SIG-M5 treated with dmso at 0.1 percent for 504 hours (cell line): ENCODE measurements at regions not wholly inside any gene's neighbourhood (a gene's known extent, or its start where the extent isn't known, plus 50 kb on each side); places are given as distances from the start of the nearest gene placed in this dataset.
"Not testable (repeated sequence)": the region's sequence is repeated elsewhere in the genome, so short reads cannot be mapped to it uniquely, and the experiment has no call there.

Experiments
- DNase-seq: peaks from one replicate; lab custom pipeline; 2025; ENCODE audit not compliant: unreplicated experiment; lab: John Stamatoyannopoulos, UW

DNA sequence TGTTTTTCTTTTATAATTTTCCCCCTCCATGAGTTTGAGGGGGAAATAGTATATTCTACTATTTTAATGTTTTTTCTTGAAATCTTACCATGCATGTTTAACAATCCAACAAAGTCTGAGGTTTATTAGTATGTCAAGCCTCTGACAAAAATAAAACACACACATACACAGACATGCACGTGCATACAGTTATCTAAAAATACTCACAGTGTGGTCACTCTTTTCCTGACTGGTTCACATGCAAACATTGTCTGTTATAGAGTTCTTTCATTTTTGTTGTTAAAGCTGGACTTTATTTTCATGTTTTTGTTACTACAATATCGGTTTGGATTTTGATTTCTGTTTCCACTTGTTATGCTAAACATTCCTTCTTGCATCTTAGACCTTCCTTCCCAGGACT lies 236.6 kb downstream of the MFSD1 start:
- no peak for DNase-seq

DNA sequence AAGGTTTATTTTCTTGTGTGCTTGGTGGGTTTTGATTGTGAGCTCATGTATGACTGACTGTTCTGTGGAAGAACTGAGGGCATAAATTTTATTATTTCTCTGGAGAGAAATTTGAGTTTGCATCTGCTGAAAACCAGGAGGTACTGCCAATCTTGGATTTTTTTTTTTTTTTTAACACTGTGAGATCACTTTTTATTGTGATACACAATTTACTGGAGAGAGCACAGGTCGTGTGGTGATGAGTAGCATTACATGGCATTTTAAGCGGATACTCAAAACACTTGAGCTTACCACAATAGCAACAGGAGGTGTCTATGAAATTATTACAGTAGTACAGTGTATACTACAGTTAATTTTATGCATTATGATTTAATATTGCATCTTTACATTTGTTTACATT lies 237.4 kb downstream of the MFSD1 start:
- DNase-seq: no peak

DNA sequence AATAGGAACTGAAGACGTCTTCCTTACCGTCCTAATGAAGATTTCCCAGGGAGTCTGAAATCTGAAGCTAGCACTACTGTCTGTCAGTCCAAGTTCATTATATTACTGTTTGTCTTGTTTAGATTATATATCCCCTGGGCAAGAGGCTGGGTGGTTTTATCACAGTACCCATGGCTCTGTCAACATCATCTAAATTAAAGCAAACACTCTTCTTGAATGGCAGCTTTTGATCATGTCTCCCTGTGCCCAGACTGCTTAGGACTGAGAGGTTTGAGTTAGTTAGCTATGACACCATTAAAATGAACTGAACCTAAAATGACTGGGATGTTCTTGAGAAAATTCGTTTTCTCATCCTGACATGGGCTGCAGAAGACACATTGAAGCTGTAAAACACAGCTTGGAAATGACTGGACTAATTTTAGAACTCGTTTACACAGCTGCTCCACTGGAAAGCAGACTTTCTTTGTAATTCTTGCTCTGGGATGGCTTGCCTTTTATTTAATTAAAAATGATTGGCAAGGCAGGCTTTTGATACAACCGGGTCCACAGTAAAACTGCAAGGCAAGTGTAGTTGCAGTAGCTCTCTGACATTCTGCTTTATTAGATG lies 243.5 kb downstream of the MFSD1 start:
- no peak for DNase-seq

DNA sequence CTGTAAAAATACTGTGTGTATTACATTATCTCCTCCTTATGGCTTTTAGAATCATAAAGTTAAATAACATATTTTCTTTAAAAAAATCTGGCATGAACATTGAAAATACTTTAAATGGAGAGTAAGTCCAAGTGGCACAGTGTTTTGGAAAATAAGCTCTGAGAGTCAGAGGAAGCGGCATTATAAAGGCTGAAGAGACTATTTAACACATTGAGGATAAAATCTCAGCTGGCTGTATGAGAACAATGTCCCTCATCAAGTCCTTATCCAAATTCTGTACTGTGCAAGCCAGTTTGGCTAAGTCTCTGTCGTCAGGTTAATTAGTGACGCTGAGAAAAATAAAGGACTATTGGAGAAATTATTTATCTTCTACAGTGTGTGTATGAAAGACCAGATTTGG lies 245.5 kb downstream of the MFSD1 start:
- DNase-seq: no peak

DNA sequence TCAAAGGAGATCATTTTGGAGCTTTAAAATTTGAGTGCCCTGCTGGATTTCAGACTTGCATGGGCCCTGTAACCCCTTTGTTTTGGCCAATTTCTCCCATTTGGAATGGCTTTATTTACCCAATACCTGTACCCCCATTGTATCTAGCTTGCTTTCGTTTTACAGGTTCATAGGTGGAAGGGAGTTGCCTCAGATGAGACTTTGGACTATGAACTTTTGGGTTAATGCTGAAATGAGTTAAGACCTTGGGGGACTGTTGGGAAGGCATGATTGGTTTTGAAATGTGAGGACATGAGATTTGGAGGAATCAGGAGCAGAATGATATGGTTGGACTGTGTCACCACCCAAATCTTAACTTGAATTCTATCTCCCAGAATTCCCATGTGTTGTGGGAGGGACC lies 250.6 kb downstream of the MFSD1 start:
- DNase-seq: not testable (repeated sequence)

DNA sequence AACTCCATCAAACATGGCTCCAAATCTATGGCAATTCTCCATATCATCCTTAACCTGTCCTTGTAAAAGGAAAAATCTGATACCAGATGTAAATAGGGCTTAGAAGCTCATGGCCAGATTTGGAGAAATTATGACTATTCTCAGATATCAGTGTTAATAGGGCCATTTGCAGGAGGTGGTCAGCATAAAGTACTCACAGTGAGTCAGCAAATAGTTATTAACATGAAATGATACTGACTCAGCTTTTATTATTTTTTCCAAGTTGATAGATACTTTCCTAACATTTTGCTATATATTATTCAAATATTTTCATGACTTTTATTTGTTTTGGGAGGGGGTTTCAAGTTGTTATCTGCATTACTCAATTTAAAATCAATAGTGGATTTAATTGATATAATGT lies 255.8 kb downstream of the MFSD1 start:
- no peak for DNase-seq

DNA sequence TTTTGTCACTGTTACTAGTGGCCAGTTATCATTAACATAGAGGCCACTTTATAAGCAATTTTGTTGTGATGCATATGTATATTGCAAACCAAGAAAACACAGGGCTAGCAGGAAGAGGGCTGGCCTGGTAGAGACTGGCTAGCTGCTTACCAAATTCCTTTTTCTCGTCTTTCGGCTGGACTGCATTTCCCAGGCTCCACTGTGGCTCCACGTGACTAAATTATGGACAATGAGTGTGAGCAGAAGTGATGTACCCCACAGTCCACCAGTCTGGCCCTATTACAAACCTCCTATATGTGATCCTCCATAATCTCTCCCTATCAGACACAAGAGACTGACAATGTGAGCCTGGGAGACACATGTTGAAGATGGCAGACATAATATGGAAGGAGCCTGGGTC lies 257.0 kb downstream of the MFSD1 start:
- no peak for DNase-seq

DNA sequence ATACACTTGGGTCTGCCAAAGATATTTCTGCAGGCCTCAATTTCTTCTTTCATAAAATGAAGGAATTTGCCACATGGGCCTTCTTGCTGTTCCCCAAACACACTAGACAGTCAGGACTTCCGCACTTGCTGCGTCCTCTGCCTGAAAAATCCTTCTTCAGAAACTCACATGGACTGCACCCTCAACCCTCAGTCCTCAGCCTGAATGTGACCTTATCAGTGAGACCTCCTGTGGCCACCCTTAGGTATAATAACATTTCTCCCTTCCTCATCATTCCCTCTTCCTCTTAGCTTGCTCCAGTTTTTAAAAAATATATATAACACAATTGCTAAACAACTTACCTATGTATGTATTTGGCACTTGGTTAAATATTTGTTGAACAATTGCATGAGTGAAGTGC lies 257.5 kb downstream of the MFSD1 start:
- no peak for DNase-seq

DNA sequence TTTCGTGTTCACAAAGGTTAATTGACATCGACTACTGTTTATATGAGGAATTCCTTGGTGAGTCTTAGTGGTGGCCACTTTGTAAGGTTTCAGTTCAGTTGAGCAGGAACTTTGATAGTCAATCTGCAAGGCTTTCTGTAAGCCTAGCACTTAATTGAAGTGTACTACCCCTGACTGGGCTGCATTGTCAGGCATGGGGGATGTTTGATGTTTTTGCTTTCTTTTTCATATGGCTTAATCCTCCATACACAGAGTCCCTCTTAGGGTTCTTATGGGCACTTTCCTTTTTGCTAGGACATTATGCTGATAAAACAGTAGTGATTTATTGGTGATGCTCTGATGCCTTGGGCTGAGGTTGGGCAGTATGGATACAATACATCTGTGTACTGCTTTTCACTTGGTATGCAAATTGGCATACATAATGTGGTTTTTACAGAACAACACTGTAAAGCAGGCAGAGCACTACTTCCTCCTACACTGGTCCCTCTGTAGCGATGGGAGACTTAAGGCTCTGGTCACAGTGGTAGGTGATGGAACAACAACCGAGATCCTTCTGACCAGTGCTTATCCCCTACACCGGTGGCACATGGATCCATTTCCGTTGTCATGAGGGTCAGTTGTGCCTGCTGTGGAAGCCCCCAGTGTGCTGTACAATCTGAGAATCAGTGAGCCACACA lies 261.0 kb downstream of the MFSD1 start:
- no peak for DNase-seq

DNA sequence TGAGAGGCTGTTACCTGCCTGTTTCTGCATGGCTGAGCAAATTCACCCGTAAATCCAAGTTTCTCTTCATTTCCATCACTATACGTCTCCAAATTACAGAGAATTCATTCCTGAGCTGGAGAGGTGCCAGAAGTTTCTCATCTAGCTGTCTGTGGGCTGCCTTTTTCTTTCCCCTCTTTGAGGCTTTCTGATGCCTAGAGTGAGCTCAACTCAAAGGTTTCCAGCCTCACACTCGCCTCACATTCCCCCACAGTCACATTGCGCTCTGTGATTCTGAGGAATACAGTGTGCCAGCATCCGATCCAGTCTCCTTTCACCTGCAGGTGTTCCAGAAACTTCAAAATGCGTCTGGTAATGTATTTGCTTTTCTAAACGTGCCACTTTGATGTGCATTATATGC lies 267.2 kb downstream of the MFSD1 start, which contains the start of gene IQCJ:
Gene IQCJ (plus strand): TSS at position 229 of the 400 bp plus-strand sequence.
- no peak for DNase-seq

DNA sequence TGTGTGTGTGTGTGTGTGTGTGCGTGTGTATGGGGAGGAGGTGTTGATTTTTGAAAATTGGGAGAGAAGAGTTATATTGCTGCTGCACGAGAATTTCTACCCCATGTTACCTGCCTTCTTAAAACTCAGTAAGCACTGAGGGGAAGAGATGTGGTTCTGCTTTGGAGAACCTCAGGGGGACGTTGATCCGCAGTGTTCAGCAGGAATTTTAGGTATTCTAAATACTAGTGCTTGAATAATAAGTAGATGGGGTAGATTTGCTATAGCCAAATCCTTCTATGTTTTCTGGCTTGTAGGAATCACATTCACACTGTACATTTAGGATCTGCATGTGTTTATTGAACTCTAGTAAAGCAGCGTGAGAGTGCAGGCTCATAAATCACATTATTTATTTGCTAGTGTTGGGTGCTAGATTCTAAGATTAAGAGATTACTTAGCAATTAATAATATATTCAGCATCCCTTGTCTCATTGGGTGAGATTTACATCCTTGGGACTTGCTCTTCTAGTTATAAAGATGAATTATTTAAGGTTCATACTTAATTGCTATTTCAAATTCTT lies 268.1 kb downstream of the MFSD1 start:
- no peak for DNase-seq

DNA sequence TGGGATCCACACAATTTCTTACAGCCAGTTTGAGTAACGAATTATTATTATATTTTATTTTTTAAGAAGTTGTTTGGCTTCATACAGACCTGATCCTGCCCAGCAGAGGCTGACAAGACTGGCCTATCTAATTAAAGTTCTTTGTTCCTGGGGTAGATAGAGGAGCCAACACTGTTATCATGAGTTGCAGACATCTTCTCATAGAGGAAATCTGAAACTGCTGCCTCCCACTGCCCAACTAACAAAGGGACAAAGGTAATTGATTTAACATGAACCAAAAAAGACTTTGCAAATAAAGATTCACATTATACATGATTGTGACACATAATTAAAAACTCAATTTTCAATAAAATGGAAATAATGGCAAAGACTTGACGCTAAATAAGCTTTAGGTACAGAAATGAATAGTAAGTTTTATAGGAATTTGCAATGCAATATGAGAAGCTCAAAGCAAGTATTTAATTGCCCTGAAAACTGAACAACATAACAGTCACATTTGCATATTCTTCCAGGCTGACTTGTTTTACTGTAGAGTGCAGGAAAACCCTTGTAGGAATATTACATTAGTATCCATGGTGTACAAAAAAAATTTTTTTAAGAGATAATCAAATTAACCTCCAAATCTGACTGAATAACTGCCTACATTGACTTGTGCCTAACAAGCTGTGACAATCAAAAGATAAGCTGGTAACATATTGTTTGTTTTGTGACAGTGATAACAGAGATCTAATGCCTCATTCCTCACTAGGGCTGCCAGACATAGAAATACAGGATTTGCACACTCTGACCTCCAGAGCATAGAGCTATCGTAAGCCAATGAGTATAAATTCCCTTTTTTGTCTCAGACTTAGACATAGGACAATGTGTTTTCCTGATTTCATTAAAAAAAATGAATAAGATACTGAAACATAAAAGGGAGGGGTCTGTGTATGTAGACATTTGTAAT lies 273.2 kb downstream of the MFSD1 start:
- DNase-seq: no peak

DNA sequence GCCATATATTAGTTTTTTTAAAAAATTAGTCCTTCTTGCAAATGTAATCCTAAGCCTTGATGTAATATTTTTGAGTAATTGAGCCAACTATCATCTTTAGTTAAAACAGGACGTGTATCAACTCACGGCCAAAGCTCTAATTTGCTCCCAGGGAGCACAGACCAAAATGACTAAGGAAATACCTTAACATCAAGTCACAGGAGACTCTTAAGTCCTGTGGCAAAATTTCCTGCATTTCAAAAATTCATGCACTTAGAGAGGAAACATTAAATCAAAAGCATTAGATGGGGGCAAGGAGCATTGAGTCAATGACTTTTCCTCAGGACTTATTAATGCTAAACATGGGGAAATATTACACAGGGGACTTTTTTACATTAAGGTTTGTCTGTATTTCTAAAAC lies 276.0 kb downstream of the MFSD1 start:
- DNase-seq: no peak

DNA sequence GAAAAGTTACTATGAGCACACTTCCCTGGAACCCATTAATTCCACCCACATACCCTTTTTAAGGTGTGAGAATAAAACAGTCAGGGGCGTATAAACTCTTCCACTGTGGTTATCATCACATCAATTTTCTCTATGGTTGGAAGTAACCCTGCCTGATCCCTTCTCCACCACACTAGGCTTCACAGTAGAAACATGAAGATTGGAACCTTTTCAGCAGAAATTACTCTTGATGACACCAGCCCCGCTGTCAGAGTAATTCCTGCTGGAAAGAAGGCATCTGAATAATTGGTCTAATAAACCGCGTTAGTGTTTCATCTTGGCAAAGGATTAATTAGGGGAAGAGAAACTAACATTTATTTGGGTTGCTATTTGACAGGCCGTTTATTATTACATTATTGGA lies 278.4 kb downstream of the MFSD1 start:
- no peak for DNase-seq

DNA sequence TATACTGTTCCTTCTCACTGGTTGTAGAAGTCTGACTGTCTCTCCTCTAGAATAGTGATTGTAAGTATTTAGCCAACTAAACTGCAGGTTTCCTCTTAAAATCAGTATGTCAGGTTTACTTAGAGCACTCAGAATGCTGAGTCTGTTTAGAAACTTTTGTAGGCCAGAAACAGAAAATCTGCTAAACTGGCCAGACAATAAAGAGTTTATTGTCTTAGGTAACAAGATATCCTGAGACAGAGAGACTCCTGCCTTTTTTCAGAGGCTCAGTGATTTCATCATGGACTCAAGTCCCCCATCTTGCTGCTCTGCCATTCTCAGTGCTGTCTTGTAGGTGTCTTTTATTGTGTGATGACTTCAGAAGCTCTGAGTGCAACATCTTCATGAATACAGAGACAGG lies 279.0 kb downstream of the MFSD1 start:
- no peak for DNase-seq

DNA sequence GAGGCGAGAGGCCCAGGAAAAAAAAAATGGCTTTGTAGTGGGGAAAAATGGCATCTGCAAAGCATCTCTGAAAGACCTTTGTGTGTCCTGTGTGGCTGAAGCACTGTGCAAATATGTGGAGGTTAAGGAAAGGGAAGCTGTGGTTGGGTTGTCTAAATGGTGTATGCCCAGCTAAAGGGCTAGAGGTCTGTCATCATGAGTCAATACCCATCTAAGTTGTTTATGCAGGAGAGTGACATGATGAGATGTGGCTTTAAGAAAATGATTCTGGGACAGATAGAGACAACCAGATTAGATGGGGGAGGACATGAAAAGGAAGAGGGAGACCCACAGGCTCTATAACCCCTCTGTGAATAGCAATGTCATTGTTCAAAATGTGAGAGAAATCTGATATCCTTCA lies 280.7 kb downstream of the MFSD1 start:
- no peak for DNase-seq

DNA sequence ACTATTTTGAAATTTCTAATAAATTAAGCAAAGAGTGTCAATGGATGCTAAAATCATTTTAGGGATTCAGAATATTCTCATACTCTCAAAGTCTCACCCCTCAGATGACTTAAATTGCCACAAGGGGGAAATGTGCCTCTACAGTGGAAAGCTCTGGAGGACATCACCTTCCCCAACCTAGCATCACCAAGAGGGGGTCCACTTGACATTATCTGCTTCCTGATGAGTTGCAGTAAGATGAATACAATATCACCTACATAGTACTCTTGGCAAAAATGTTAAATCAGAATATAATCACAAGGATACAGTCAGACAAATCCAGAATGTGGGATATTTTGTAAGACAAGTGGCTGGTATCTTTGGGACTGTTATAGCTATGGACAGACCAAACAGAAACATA lies 290.1 kb downstream of the MFSD1 start:
- DNase-seq: no peak

DNA sequence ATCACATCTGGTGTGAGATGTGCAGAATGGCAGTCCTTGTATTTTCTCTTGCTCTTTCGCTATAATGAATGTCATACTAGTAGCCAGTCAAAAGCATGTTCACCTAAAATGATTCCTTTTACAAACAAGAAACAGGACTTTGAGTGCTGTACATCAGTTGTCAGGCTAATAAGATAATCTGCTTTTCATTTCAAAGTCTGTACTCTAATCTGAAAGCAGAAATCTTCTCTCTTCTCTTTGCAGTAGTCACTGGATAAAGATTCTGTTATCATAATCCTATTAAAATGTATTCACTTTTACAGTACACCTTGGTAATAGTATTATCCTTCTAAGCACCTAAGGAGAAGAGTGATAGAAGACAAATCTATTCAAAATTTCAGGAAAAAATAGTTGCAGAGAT lies 300.1 kb downstream of the MFSD1 start:
- DNase-seq: no peak

DNA sequence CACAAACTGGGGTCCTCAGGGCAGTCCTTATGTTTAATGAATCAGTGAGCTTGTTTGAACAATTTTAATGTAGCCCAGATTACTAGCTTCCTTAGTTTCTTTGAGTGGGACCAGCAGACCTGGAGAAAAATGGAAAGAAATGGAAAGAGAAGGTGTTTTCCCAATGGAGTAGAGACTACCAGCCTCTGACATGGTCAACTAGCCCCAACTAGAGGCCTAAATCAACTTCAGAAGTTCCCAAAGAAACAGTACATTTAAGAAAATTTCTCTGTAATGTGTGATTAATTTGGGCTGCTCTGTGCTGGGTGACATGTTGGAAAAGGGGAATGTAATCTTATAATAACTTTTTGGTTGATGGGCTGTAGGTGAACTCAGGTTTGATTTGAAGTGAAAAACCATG lies 310.9 kb downstream of the MFSD1 start:
- no peak for DNase-seq

DNA sequence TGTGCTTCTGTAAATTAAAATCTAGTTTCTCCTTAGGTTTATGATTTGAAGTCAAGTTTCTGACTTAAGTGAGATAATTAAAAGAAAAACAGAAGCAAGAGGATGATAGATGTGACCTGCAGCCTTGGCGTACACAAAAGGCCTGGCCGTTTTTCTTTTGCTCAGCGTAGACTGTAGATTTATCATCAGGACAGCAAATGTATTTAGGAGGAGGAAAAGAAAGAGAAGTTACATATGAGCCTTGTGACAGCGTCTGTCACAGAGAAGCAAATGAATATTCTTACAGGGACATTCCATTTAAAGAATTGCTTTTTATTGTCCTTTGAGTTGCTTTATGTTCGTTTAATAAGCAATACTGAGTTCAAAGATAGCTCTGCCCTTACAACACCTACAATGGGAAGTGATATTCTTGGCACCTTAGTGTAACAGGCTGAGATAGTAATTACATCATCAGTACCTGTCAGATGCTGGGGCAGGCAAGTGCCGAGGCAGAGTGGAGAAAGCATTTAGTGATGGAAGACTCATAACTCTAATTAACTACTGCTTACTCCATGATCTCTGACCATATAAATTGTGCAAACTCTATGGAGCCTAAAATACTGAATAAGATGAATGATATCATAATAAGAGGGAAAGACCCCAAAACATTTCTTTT lies 311.5 kb downstream of the MFSD1 start:
- DNase-seq: no peak

DNA sequence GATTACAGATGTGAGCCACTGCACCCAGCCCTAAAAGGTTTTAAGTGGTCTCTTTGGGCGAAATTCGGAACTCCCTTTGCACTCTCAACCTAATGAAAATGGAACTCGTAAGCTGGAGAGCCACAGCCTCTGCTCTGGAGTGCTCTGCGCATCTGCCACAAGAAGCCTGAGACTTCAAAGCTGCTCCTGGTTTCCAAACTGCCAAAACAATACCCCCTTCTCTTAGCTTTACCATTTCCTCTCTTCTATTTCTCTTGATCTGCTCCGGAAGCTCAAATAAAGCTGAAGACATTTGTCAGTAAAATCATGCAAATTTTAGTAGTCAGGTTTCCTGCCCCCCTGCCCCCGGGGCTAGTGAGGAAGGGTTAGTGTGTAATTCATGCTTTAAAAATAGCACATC lies 312.7 kb downstream of the MFSD1 start:
- no peak for DNase-seq
